Adrenal gland (tissue), 9 donors: ENCODE measurements at regions not wholly inside any gene's neighbourhood (a gene's known extent, or its start where the extent isn't known, plus 50 kb on each side); places are given as distances from the start of the nearest gene placed in this dataset.

ENCODE experiments used
- DNase-seq, 7 donors: peaks; one replicate each; pipeline ENCODE4 v3.0.0-alpha.2; 2019 to 2020
- H3K27ac ChIP-seq, 5 donors: fragments of 200-600 bp; sonication (generic) in 4 of 5; 1 replicate in 3 of 5; 2 replicates in 2 of 5; pipeline versions ENCODE4 v1.5.1 to v1.8.0; 2016 to 2020; ENCODE audit warnings: mild to moderate bottlenecking in 1 of 5
- H3K27me3 ChIP-seq: fragments of 200-600 bp; 2 replicates; pipeline ENCODE4 v1.8.0; 2021
- H3K36me3 ChIP-seq, 2 donors: fragments of 200-600 bp; replicated peaks in 1 of 2; 1 replicate in 1 of 2; 2 replicates in 1 of 2; pipeline versions ENCODE4 v1.5.1 to v1.8.0; 2018 to 2022
- H3K4me1 ChIP-seq, 2 donors: fragments of 200-600 bp; replicated peaks in 1 of 2; 1 replicate in 1 of 2; 2 replicates in 1 of 2; pipeline versions ENCODE4 v1.5.1 to v1.8.0; 2018 to 2021
- H3K4me3 ChIP-seq, 4 donors: fragments of 200-600 bp; sonication (generic) in 3 of 4; one replicate each; pipeline ENCODE4 v1.5.1; 2016 to 2018
- H3K9me3 ChIP-seq, 3 donors: fragments of 200-600 bp; sonication (generic) in 1 of 3; replicated peaks in 1 of 3; 1 replicate in 2 of 3; 2 replicates in 1 of 3; pipeline versions ENCODE4 v1.5.1 to v1.8.0; 2016 to 2021
- POLR2A ChIP-seq, 2 donors: fragments of 450-650 bp; IDR thresholded peaks; one replicate each; pipeline ENCODE4 v1.6.1; 2017; ENCODE audit warnings: antibody characterized with exemption in 2 of 2, mild to moderate bottlenecking in 2 of 2, moderate library complexity in 1 of 2
- WGBS, 4 donors: extraction: QIAGEN DNeasy Blood & Tissue Kit in 2 of 4; methylation state at CpG; one replicate each; pipeline versions ENCODE4 v1.1.5 to v1.1.7; 2013 to 2017; 5-methylcytosine and 5-hydroxymethylcytosine counted together
- intact Hi-C, 2 donors: fragments of 100-400 bp; cut with DNase I; formaldehyde crosslinking; loops; one replicate each; pipeline versions ENCODE4 v1.14.1 to v1.15.0; 2022 to 2023
- TF ChIP-seq, protein P1 (sequence below), 6 experiments: fragments of 450-650 bp in 4 of 6; fragments of 200-600 bp in 2 of 6; sonication (generic) in 1 of 6; IDR thresholded peaks; 1 replicate in 5 of 6; 2 replicates in 1 of 6; pipeline versions ENCODE4 v1.5.1 to v1.8.0; 2016 to 2021; ENCODE audit warnings: antibody characterized with exemption in 6 of 6, mild to moderate bottlenecking in 2 of 6, moderate library complexity in 1 of 6
- donor health status: healthy with polysubstance abuse.
- donor health status: Bipolar disorder and iron deficiency.
- donor health status: DM: yes; HTN: yes; CAD: no.
- donor health status: DM: no; HTN: no; CAD: no.
- donor health status: DM: no; HTN: no; CAD: no.

DNA sequence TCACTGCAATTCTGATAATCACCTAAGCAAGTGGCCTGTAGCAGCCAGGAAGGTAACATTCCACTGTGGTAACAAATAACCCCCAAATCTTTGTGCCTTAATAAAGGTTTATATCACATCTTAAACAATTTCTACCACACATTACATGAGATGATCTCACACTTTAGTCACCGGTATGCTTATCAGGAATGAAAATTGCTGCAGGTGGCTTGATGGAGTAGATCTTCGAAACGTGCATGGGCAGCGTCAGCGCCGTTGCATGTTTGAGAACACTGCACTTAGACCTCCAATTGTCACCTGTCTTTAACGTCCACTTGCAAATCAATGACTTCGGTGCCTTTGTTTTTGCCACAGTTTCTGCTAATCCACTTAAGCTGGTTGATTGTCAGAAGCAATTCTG, 477.4 kb downstream of the VRK1 start:
- Histone ChIP-seq H3K27me3 (peaks cover 3% of the 10 kb centered on the region), H3K4me3 (no peak overlapping the region), H3K9me3 (no peaks in the 10 kb centered on the region), H3K36me3 (no peaks in the 10 kb centered on the region), H3K27ac (no peak overlapping the region), H3K4me1 (no peaks in the 10 kb centered on the region)
- 73 to 82% (median 78%) methylated on average over 8 of the region's 8 CpGs for WGBS, 4 donors
- TF ChIP-seq POLR2A (IDR thresholded peaks at IDR 0.05), result no peak
- TF ChIP-seq, protein P1, sequence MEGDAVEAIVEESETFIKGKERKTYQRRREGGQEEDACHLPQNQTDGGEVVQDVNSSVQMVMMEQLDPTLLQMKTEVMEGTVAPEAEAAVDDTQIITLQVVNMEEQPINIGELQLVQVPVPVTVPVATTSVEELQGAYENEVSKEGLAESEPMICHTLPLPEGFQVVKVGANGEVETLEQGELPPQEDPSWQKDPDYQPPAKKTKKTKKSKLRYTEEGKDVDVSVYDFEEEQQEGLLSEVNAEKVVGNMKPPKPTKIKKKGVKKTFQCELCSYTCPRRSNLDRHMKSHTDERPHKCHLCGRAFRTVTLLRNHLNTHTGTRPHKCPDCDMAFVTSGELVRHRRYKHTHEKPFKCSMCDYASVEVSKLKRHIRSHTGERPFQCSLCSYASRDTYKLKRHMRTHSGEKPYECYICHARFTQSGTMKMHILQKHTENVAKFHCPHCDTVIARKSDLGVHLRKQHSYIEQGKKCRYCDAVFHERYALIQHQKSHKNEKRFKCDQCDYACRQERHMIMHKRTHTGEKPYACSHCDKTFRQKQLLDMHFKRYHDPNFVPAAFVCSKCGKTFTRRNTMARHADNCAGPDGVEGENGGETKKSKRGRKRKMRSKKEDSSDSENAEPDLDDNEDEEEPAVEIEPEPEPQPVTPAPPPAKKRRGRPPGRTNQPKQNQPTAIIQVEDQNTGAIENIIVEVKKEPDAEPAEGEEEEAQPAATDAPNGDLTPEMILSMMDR (IDR thresholded peaks at IDR 0.05), result no peak
- intact Hi-C loops, result no loop called here
- no peak for DNase-seq

DNA sequence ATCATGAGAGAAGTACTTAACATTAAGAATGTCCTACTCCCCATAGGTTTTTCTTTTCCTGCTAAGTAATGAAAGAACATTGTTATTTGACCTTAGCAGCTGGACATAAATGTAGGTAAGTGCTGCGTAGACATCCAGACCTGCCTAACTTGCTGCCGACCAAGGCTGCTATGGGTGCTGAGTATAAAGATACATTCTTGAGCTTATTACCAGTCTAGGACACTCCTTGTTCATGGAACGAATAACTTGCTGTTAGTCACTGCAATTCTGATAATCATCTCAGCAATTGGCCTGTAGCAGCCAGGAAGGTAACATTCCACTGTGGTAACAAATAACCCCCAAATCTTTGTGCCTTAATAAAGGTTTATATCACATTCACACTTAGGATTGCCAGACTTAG, 478.1 kb downstream of the VRK1 start:
- no peaks in the 10 kb centered on the region for H3K4me1 ChIP-seq
- H3K27me3 ChIP-seq, result peaks cover 3% of the 10 kb centered on the region
- no peaks in the 10 kb centered on the region for H3K9me3 ChIP-seq
- WGBS, 4 donors, result 65 to 75% (median 70%) methylated on average over 3 of the region's 3 CpGs
- no peak for TF ChIP-seq POLR2A (IDR thresholded peaks at IDR 0.05)
- TF ChIP-seq, protein P1 (IDR thresholded peaks at IDR 0.05), result no peak
- no peak overlapping the region for H3K27ac ChIP-seq
- H3K36me3 ChIP-seq, result no peaks in the 10 kb centered on the region
- intact Hi-C loops, result no loop called here
- no peak overlapping the region for H3K4me3 ChIP-seq
- DNase-seq, result no peak

DNA sequence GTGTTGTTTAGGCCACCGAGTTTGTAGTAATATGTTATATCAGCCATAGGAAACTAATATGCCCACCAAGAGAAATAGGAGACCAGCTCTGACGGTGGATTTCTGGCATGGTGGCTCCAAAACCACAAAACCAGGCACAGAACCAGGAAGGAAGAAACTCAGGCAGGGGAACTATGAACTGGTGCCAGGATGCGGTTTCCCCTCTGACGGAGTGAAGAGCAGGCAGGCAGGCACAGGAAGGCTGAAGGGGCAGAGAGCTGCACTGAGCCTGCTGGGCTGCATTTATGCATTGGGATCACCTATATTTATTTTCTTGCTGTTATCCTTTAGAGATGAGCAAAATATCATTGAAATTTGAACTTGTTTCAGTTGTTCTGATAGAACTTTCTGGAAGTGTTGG, 479.4 kb downstream of the VRK1 start:
- Histone ChIP-seq H3K4me3 (no peak overlapping the region), H3K27me3 (peaks cover 3% of the 10 kb centered on the region), H3K27ac (no peak overlapping the region), H3K9me3 (no peaks in the 10 kb centered on the region), H3K36me3 (no peaks in the 10 kb centered on the region), H3K4me1 (no peaks in the 10 kb centered on the region)
- 56 to 65% (median 58%) methylated on average over 4 of the region's 4 CpGs for WGBS, 4 donors
- intact Hi-C loops, result no loop called here
- TF ChIP-seq, protein P1 (IDR thresholded peaks at IDR 0.05), result no peak
- no peak for TF ChIP-seq POLR2A (IDR thresholded peaks at IDR 0.05)
- no peak for DNase-seq

DNA sequence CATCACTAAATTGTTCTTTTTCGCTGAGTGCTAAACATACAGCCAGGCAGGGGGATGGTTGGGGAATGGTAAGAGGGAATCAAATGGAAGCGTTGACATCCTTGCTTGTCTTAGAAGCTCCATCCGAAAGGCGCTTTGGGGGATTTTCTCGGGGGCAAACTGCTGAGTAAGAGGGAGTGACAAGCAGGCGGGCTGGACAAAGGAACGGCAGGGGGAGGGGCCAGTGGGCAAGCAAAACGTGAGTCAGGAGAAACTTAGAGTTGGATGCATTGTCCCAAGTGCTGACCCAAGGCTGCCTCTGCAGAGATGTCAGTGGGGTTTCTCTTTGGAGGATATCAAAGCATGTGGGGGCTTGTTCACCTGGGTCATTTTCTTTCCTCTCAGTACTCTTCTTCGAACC, 480.5 kb downstream of the VRK1 start:
- no peak for DNase-seq
- no peaks in the 10 kb centered on the region for H3K9me3 ChIP-seq
- WGBS, 4 donors, result 34 to 42% (median 39%) methylated on average over 9 of the region's 9 CpGs
- no peak overlapping the region for H3K4me3 ChIP-seq
- intact Hi-C loops, result no loop called here
- no peaks in the 10 kb centered on the region for H3K36me3 ChIP-seq
- no peak overlapping the region for H3K27ac ChIP-seq
- peaks cover 3% of the 10 kb centered on the region for H3K27me3 ChIP-seq
- no peak for TF ChIP-seq POLR2A (IDR thresholded peaks at IDR 0.05)
- TF ChIP-seq, protein P1 (IDR thresholded peaks at IDR 0.05), result no peak
- H3K4me1 ChIP-seq, result no peaks in the 10 kb centered on the region
